Neural progenitor cell (in vitro differentiated cells): ENCODE measurements at regions not wholly inside any gene's neighbourhood (a gene's known extent, or its start where the extent isn't known, plus 50 kb on each side); places are given as distances from the start of the nearest gene placed in this dataset.

Source experiments
- DNase-seq: peaks from one replicate; pipeline ENCODE4 v3.0.0-alpha.2; 2016; ENCODE audit warnings: low spot score
- H2AFZ ChIP-seq: fragments of 200-600 bp; sonication (generic); replicated peaks from 2 replicates; pipeline ENCODE4 v1.6.1; 2016; ENCODE audit warnings: antibody characterized with exemption
- H3F3A ChIP-seq: fragments of 200-600 bp; sonication (generic); 2 replicates; pipeline ENCODE4 v1.6.1; 2016; ENCODE audit warnings: antibody characterized with exemption, low read depth
- H3K27ac ChIP-seq: fragments of 200-600 bp; sonication (generic); 2 replicates; pipeline ENCODE4 v1.5.1; 2016; ENCODE audit warnings: mild to moderate bottlenecking
- H3K27me3 ChIP-seq: fragments of 200-600 bp; sonication (generic); 2 replicates; pipeline ENCODE4 v1.6.1; 2016; ENCODE audit warnings: mild to moderate bottlenecking, moderate library complexity
- H3K36me3 ChIP-seq: fragments of 200-600 bp; sonication (generic); 2 replicates; pipeline ENCODE4 v1.5.1; 2016
- H3K4me1 ChIP-seq: fragments of 200-600 bp; sonication (generic); 2 replicates; pipeline ENCODE4 v1.6.1; 2016; ENCODE audit warnings: mixed run types
- H3K4me2 ChIP-seq: fragments of 200-600 bp; sonication (generic); 2 replicates; pipeline ENCODE4 v1.6.1; 2016
- H3K4me3 ChIP-seq: fragments of 200-600 bp; sonication (generic); 2 replicates; pipeline ENCODE4 v1.5.1; 2016
- H3K79me2 ChIP-seq: fragments of 200-600 bp; sonication (generic); 2 replicates; pipeline ENCODE4 v1.6.1; 2016; ENCODE audit warnings: low read depth
- H3K9ac ChIP-seq: fragments of 200-600 bp; sonication (generic); 2 replicates; pipeline ENCODE4 v1.6.1; 2016
- H3K9me3 ChIP-seq: fragments of 200-600 bp; sonication (generic); 2 replicates; pipeline ENCODE4 v1.5.1; 2016; ENCODE audit warnings: low read depth
- H4K20me1 ChIP-seq: fragments of 200-600 bp; sonication (generic); 2 replicates; pipeline ENCODE4 v1.6.1; 2016; ENCODE audit warnings: low read depth
- H3K27ac Mint-ChIP-seq: 3 replicates; pipeline ENCODE4 v1.8.0; 2021; ENCODE audit warnings: mixed read lengths
- H3K27me3 Mint-ChIP-seq: 2 replicates; pipeline ENCODE4 v1.8.0; 2022; ENCODE audit warnings: low read depth, mild to moderate bottlenecking, inconsistent platforms, moderate library complexity, mixed read lengths; ENCODE audit not compliant: insufficient read depth
- H3K36me3 Mint-ChIP-seq: 3 replicates; pipeline ENCODE4 v1.8.0; 2021; ENCODE audit warnings: mixed read lengths
- H3K4me1 Mint-ChIP-seq: 3 replicates; pipeline ENCODE4 v1.8.0; 2021; ENCODE audit warnings: mixed read lengths
- H3K4me3 Mint-ChIP-seq: 3 replicates; pipeline ENCODE4 v1.8.0; 2021; ENCODE audit warnings: mild to moderate bottlenecking, moderate library complexity, mixed read lengths
- H3K9me3 Mint-ChIP-seq: 3 replicates; pipeline ENCODE4 v1.8.0; 2020; ENCODE audit warnings: mixed read lengths
- EZH2 ChIP-seq: fragments of 200-600 bp; sonication (generic); IDR thresholded peaks from 2 replicates; pipeline ENCODE4 v1.6.1; 2017; ENCODE audit warnings: antibody characterized with exemption, mild to moderate bottlenecking, moderate library complexity
- EZH2phosphoT487 ChIP-seq: fragments of 200-600 bp; sonication (generic); IDR thresholded peaks from 2 replicates; pipeline ENCODE4 v1.6.1; 2017; ENCODE audit warnings: antibody characterized with exemption
- TF ChIP-seq, protein P1 (sequence below): fragments of 200-600 bp; sonication (generic); IDR thresholded peaks from 2 replicates; pipeline ENCODE4 v1.5.1; 2017; ENCODE audit warnings: antibody characterized with exemption, mild to moderate bottlenecking

DNA sequence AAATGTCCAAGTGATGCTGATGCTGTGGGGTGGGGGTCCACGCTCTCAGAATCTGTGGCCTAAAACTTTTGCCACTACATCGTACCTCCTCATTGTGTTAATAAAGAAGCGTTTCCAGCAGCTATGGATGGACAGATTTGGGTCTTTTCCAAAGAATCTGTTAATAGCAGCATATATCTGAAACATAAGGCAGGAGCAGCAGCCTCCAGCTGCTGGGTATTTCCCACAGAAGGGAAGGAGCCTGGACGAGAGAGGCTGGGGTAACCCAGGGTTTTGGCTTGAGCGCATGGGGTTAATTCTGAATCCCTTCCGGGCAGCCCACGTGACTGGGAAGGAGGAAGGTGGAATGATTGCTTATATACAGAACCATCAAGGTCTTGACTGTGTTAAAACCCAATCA, 332.4 kb downstream of the BCOR start:
- Mint-ChIP-seq H3K27ac (no peak overlapping the region), H3K27me3 (peaks cover 8% of the 10 kb centered on the region), H3K9me3 (peaks cover 10% of the 10 kb centered on the region), H3K4me3 (no peak overlapping the region), H3K36me3 (no peaks in the 10 kb centered on the region), H3K4me1 (peaks cover 25% of the 10 kb centered on the region)
- TF ChIP-seq EZH2 (no peak), EZH2phosphoT487 (no peak)
- TF ChIP-seq, protein P1, sequence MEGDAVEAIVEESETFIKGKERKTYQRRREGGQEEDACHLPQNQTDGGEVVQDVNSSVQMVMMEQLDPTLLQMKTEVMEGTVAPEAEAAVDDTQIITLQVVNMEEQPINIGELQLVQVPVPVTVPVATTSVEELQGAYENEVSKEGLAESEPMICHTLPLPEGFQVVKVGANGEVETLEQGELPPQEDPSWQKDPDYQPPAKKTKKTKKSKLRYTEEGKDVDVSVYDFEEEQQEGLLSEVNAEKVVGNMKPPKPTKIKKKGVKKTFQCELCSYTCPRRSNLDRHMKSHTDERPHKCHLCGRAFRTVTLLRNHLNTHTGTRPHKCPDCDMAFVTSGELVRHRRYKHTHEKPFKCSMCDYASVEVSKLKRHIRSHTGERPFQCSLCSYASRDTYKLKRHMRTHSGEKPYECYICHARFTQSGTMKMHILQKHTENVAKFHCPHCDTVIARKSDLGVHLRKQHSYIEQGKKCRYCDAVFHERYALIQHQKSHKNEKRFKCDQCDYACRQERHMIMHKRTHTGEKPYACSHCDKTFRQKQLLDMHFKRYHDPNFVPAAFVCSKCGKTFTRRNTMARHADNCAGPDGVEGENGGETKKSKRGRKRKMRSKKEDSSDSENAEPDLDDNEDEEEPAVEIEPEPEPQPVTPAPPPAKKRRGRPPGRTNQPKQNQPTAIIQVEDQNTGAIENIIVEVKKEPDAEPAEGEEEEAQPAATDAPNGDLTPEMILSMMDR: no peak
- no peaks in the 10 kb centered on the region for H3K79me2 ChIP-seq
- no peaks in the 10 kb centered on the region for H3K9me3 ChIP-seq
- no peak overlapping the region for H3K27ac ChIP-seq
- H3K4me3 ChIP-seq: no peak overlapping the region
- H4K20me1 ChIP-seq: no peaks in the 10 kb centered on the region
- no peak overlapping the region for H3K4me2 ChIP-seq
- no peaks in the 10 kb centered on the region for H3K36me3 ChIP-seq
- H3K4me1 ChIP-seq: peaks cover 19% of the 10 kb centered on the region
- H3K27me3 ChIP-seq: no peaks in the 10 kb centered on the region
- no peak overlapping the region for H2AFZ ChIP-seq
- H3F3A ChIP-seq: peaks cover 22% of the 10 kb centered on the region
- no peak overlapping the region for H3K9ac ChIP-seq
- no peak for DNase-seq

DNA sequence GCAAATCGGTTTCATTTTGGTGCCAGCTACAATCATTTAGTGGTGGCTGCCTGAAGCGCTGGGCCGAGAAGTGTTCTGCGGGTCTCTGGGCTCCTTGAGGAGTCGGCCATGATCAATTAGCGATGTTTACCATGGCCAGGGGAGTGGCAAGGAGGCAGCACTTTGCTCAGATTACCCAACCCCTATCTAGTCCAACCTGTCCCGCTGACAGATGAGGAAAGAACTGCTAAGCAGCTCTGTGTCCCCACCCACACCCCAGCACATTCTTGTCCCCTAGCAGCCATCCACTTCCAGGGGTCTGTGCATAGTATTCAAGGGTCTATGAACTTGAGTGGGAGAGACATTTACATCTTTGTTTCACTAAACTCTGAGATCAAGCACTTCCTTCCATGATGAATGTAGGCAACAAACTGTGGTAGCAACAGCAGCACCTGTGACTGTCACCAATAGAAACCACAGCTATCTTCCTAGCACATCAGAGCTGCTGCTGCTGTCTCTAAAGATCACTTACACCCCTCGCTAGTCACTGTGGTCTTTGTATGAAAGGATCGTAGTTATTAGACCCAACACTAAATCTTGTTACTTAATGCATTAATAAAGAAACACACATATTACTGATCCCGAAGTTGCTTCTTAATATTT, 331.6 kb downstream of the BCOR start:
- no peaks in the 10 kb centered on the region for H3K36me3 ChIP-seq
- no peaks in the 10 kb centered on the region for H3K79me2 ChIP-seq
- TF ChIP-seq, protein P1: no peak
- no peak for TF ChIP-seq EZH2phosphoT487
- H3K9me3 Mint-ChIP-seq: peaks cover 10% of the 10 kb centered on the region
- H3K4me2 ChIP-seq: no peak overlapping the region
- no peaks in the 10 kb centered on the region for H3K9me3 ChIP-seq
- H3K27ac Mint-ChIP-seq: no peak overlapping the region
- H3K27me3 Mint-ChIP-seq: peaks cover 7% of the 10 kb centered on the region
- H4K20me1 ChIP-seq: no peaks in the 10 kb centered on the region
- H3K9ac ChIP-seq: no peak overlapping the region
- peaks cover 25% of the 10 kb centered on the region for H3K4me1 Mint-ChIP-seq
- no peak overlapping the region for H3K4me3 ChIP-seq
- H3K36me3 Mint-ChIP-seq: no peaks in the 10 kb centered on the region
- H2AFZ ChIP-seq: no peak overlapping the region
- H3F3A ChIP-seq: peaks cover 22% of the 10 kb centered on the region
- no peaks in the 10 kb centered on the region for H3K27me3 ChIP-seq
- no peak overlapping the region for H3K27ac ChIP-seq
- H3K4me1 ChIP-seq: peaks cover 19% of the 10 kb centered on the region
- no peak for DNase-seq
- no peak overlapping the region for H3K4me3 Mint-ChIP-seq

DNA sequence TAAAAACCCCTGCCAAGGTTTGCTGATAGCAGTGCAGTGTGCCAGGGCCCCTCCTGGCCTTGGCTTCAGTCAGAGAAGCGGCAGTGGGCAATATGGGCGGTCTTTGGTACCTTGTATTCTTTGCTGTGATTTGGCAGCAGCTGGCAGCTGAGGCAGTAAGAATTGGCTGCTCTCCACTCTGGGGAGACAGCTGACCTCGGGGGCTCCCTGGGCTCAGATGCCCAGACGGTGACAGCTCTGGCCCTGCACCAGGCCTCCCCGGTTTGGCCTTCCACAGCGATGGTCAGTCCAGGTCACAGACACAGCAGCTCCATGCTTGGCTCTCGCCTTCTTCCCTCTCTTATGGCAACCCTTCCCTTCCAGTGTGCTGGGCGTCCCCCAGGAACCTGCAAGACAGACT, 330.9 kb downstream of the BCOR start:
- H3K36me3 ChIP-seq: no peaks in the 10 kb centered on the region
- DNase-seq: no peak

More for the DNA sequence above, 330.9 kb downstream of the BCOR start:
- no peak overlapping the region for H2AFZ ChIP-seq
- H3K4me2 ChIP-seq: no peak overlapping the region
- no peaks in the 10 kb centered on the region for H4K20me1 ChIP-seq
- H3K9ac ChIP-seq: no peak overlapping the region
- H3K27ac Mint-ChIP-seq: no peak overlapping the region
- peaks cover 24% of the 10 kb centered on the region for H3F3A ChIP-seq
- peaks cover 22% of the 10 kb centered on the region for H3K4me1 ChIP-seq
- peaks cover 10% of the 10 kb centered on the region for H3K9me3 Mint-ChIP-seq
- no peak overlapping the region for H3K4me3 Mint-ChIP-seq
- H3K36me3 Mint-ChIP-seq: no peaks in the 10 kb centered on the region
- H3K9me3 ChIP-seq: no peaks in the 10 kb centered on the region
- H3K4me3 ChIP-seq: no peak overlapping the region
- peaks cover 28% of the 10 kb centered on the region for H3K4me1 Mint-ChIP-seq
- TF ChIP-seq, protein P1: no peak
- TF ChIP-seq EZH2: no peak
- no peaks in the 10 kb centered on the region for H3K79me2 ChIP-seq
- H3K27me3 ChIP-seq: no peaks in the 10 kb centered on the region
- H3K27me3 Mint-ChIP-seq: peaks cover 7% of the 10 kb centered on the region
- no peak overlapping the region for H3K27ac ChIP-seq
